ENCODE measurements at regions not wholly inside any gene's neighbourhood (a gene's known extent, or its start where the extent isn't known, plus 50 kb on each side); places are given as distances from the start of the nearest gene placed in this dataset.

- TF ChIP-seq CTCF (IDR thresholded peaks at IDR 0.05) (no peak), POLR2A (IDR thresholded peaks at IDR 0.05) (no peak), POLR2AphosphoS5 (IDR thresholded peaks at IDR 0.05; ENCODE audit: insufficient read depth in 1 of 2, low read depth in 1 of 2) (peak in 1 of 2 donors; percentile 18)
These were observed 66.5 kb upstream of the GADD45A start for GRCh38 chr1:67618285-67619018.
